B cell (primary cell): ENCODE measurements at regions not wholly inside any gene's neighbourhood (a gene's known extent, or its start where the extent isn't known, plus 50 kb on each side); places are given as distances from the start of the nearest gene placed in this dataset.

ENCODE experiments used
- ATAC-seq: fragments of 200-7000 bp; cut with Tn5 transposase; one replicate; pipeline ENCODE4 v1.10.0; 2021; ENCODE audit warnings: low read depth, mild to moderate bottlenecking, moderate number of reproducible peaks, moderate library complexity
- CTCF ChIA-PET: fragments of 350-600 bp; sonication (Branson Sonifier 250); formaldehyde crosslinking; loops from one replicate; lab custom pipeline; 2021; ENCODE audit warnings: antibody characterized with exemption, inconsistent platforms; lab: Charles Lee
- POLR2A ChIA-PET: fragments of 350-600 bp; sonication (Branson Sonifier 250); formaldehyde crosslinking; loops from one replicate; lab custom pipeline; 2021; ENCODE audit warnings: antibody characterized with exemption; lab: Charles Lee
- DNase-seq: peaks from one replicate; pipeline ENCODE4 v3.0.0; 2013
- H2AFZ ChIP-seq: 2 replicates; pipeline ENCODE4 v1.6.1; 2012; ENCODE audit warnings: mild to moderate bottlenecking, low read depth, low read length; ENCODE audit not compliant: insufficient read depth, poor library complexity, severe bottlenecking
- H3K27ac ChIP-seq, 2 donors: 1 replicate in 1 of 2; 2 replicates in 1 of 2; pipeline ENCODE4 v1.5.1; 2012 to 2013; ENCODE audit warnings: low read length in 2 of 2, mild to moderate bottlenecking in 2 of 2, moderate library complexity in 1 of 2
- H3K27me3 ChIP-seq, 4 experiments: fragments of 200-600 bp in 1 of 4; sonication (generic) in 1 of 4; replicated peaks in 1 of 4; 1 replicate in 2 of 4; 2 replicates in 2 of 4; pipeline versions ENCODE4 v1.6.1 to v1.7.0; 2013 to 2016; ENCODE audit warnings: low read length in 3 of 4, mild to moderate bottlenecking in 2 of 4, mixed read lengths in 1 of 4, moderate library complexity in 1 of 4; ENCODE audit not compliant: insufficient read depth in 4 of 4, control insufficient read depth in 3 of 4; ENCODE audit errors: control extremely low read depth in 1 of 4
- H3K36me3 ChIP-seq, 2 experiments: replicated peaks in 1 of 2; 1 replicate in 1 of 2; 2 replicates in 1 of 2; pipeline versions ENCODE4 v1.6.1 to v1.7.1; 2013; ENCODE audit warnings: low read length in 1 of 2; ENCODE audit not compliant: insufficient read depth in 2 of 2, control insufficient read depth in 1 of 2; ENCODE audit errors: control extremely low read depth in 1 of 2, extremely low read depth in 1 of 2
- H3K4me1 ChIP-seq, 2 donors: fragments of 200-600 bp in 1 of 2; sonication (generic) in 1 of 2; 1 replicate in 1 of 2; 2 replicates in 1 of 2; pipeline versions ENCODE4 v1.5.1 to v1.6.1; 2013 to 2017; ENCODE audit warnings: low read length in 2 of 2; ENCODE audit not compliant: control insufficient read depth in 2 of 2, insufficient read depth in 2 of 2
- H3K4me2 ChIP-seq: replicated peaks from 2 replicates; pipeline ENCODE3; 2012; ENCODE audit warnings: mild to moderate bottlenecking, low read depth, low read length; ENCODE audit not compliant: poor library complexity, severe bottlenecking
- H3K4me3 ChIP-seq, 5 experiments: fragments of 200-600 bp in 1 of 5; sonication (generic) in 1 of 5; 1 replicate in 3 of 5; 2 replicates in 2 of 5; pipeline versions ENCODE4 v1.5.1 to v1.7.0; 2011 to 2016; ENCODE audit warnings: low read length in 4 of 5, mild to moderate bottlenecking in 4 of 5, low read depth in 2 of 5, control low read depth in 1 of 5, moderate library complexity in 1 of 5; ENCODE audit not compliant: insufficient read depth in 1 of 5; ENCODE audit errors: control extremely low read depth in 1 of 5, extremely low read depth in 1 of 5
- H3K79me2 ChIP-seq: fragments of 200-600 bp; sonication (generic); one replicate; pipeline ENCODE4 v1.6.0; 2016; ENCODE audit warnings: low read length; ENCODE audit not compliant: control insufficient read depth, insufficient read depth
- H3K9ac ChIP-seq: fragments of 200-600 bp; sonication (generic); 2 replicates; pipeline ENCODE4 v1.6.1; 2017; ENCODE audit warnings: mild to moderate bottlenecking, low read length, moderate library complexity
- H3K9me3 ChIP-seq, 3 donors: one replicate each; pipeline versions ENCODE4 v1.6.1 to v1.7.1; 2013; ENCODE audit warnings: low read length in 2 of 3; ENCODE audit not compliant: control insufficient read depth in 2 of 3, insufficient read depth in 1 of 3; ENCODE audit errors: control extremely low read depth in 1 of 3
- H4K20me1 ChIP-seq: 2 replicates; pipeline ENCODE4 v1.6.0; 2012; ENCODE audit warnings: mild to moderate bottlenecking, low read length; ENCODE audit not compliant: insufficient read depth, control insufficient read depth, poor library complexity, severe bottlenecking
- H3K27ac Mint-ChIP-seq: one replicate; pipeline ENCODE4 v1.8.0; 2021; ENCODE audit warnings: mixed read lengths
- H3K27me3 Mint-ChIP-seq: one replicate; pipeline ENCODE4 v1.8.0; 2021; ENCODE audit warnings: mixed read lengths
- H3K4me1 Mint-ChIP-seq: one replicate; pipeline ENCODE4 v1.8.0; 2021; ENCODE audit warnings: mixed read lengths
- H3K4me3 Mint-ChIP-seq: one replicate; pipeline ENCODE4 v1.8.0; 2021; ENCODE audit warnings: mixed read lengths
- H3K9me3 Mint-ChIP-seq: one replicate; pipeline ENCODE4 v1.8.0; 2022; ENCODE audit warnings: mixed read lengths; ENCODE audit not compliant: insufficient read depth
- EZH2 ChIP-seq: IDR thresholded peaks from 2 replicates; pipeline ENCODE4 v1.6.1; 2012; ENCODE audit warnings: borderline replicate concordance, low read depth, mild to moderate bottlenecking, moderate library complexity, low read length; ENCODE audit not compliant: insufficient read depth, poor library complexity, severe bottlenecking
- WGBS: methylation state at CpG from one replicate; pipeline ENCODE4 v1.1.5; 2013; ENCODE audit warnings: missing lambda C conversion rate; ENCODE audit not compliant: insufficient coverage; 5-methylcytosine and 5-hydroxymethylcytosine counted together
- intact Hi-C: fragments of 100-400 bp; cut with micrococcal nuclease; formaldehyde crosslinking; loops from one replicate; pipeline ENCODE4 v1.10.0; 2022
- TF ChIP-seq, protein P1 (sequence below): fragments of 200-600 bp; IDR thresholded peaks from one replicate; pipeline ENCODE4 v1.8.0; 2022; ENCODE audit warnings: antibody characterized with exemption, mild to moderate bottlenecking

- H3K4me1 Mint-ChIP-seq, result no peaks in the 10 kb centered on the region
- H3K27ac Mint-ChIP-seq, result no peak overlapping the region
- no peak overlapping the region for H3K27ac ChIP-seq
- no peak overlapping the region for H3K4me3 Mint-ChIP-seq
- H3K4me3 ChIP-seq, result no peak overlapping the region
- H3K79me2 ChIP-seq, result no peaks in the 10 kb centered on the region
- intact Hi-C loops, result no loop called here
- no peak overlapping the region for H3K9ac ChIP-seq
- no peaks in the 10 kb centered on the region for H3K27me3 ChIP-seq
- ATAC-seq (no peak), DNase-seq (no peak)
- H3K27me3 Mint-ChIP-seq, result peaks cover 7% of the 10 kb centered on the region
- no peaks in the 10 kb centered on the region for H4K20me1 ChIP-seq
- peaks cover 12% of the 10 kb centered on the region for H3K9me3 Mint-ChIP-seq
- no peaks in the 10 kb centered on the region for H3K36me3 ChIP-seq
- peaks cover 2 to 9% (median 8%) of the 10 kb centered on the region in 3 donors for H3K9me3 ChIP-seq
- ChIA-PET CTCF (no interaction called here), POLR2A (no interaction called here)
- no peak overlapping the region for H2AFZ ChIP-seq
- 100% methylated on average over 4 of the region's 4 CpGs for WGBS
- H3K4me2 ChIP-seq, result no peak overlapping the region
- no peak for TF ChIP-seq EZH2
- no peaks in the 10 kb centered on the region for H3K4me1 ChIP-seq
Observed at GRCh38 chr2:45205480-45205879, 196.2 kb upstream of the SIX2 start.

DNA sequence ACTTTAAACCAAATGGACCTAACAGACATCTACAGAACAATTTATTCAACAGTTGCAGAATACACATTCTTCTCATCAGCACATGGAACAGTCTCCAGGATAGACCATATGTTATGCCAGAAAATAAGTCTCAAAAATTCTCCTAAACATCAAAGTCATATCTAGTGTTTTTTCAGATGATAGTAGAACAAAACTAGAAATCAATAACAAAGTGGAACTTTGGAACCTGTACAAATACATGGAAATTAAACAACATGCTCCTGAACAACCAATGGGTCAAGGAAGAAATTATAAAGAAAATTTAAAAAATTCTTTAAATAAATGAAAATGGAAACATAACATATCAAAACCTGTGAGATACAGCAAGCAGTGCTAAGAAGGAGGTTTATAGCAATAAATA lies 194.1 kb upstream of the SIX2 start:
- no peak overlapping the region for H3K27ac Mint-ChIP-seq
- H3K4me2 ChIP-seq, result no peak overlapping the region

More for the DNA sequence above, 194.1 kb upstream of the SIX2 start:
- Histone ChIP-seq H3K9me3 (peaks cover 2 to 9% (median 8%) of the 10 kb centered on the region in 3 donors), H3K36me3 (no peaks in the 10 kb centered on the region), H2AFZ (no peak overlapping the region), H3K9ac (no peak overlapping the region), H4K20me1 (no peaks in the 10 kb centered on the region), H3K27ac (no peak overlapping the region), H3K4me3 (no peak overlapping the region), H3K4me1 (no peaks in the 10 kb centered on the region), H3K79me2 (no peaks in the 10 kb centered on the region), H3K27me3 (no peaks in the 10 kb centered on the region)
- Mint-ChIP-seq H3K9me3 (peaks cover 12% of the 10 kb centered on the region), H3K4me1 (no peaks in the 10 kb centered on the region), H3K27me3 (peaks cover 7% of the 10 kb centered on the region), H3K4me3 (no peak overlapping the region)
- TF ChIP-seq, protein P1, sequence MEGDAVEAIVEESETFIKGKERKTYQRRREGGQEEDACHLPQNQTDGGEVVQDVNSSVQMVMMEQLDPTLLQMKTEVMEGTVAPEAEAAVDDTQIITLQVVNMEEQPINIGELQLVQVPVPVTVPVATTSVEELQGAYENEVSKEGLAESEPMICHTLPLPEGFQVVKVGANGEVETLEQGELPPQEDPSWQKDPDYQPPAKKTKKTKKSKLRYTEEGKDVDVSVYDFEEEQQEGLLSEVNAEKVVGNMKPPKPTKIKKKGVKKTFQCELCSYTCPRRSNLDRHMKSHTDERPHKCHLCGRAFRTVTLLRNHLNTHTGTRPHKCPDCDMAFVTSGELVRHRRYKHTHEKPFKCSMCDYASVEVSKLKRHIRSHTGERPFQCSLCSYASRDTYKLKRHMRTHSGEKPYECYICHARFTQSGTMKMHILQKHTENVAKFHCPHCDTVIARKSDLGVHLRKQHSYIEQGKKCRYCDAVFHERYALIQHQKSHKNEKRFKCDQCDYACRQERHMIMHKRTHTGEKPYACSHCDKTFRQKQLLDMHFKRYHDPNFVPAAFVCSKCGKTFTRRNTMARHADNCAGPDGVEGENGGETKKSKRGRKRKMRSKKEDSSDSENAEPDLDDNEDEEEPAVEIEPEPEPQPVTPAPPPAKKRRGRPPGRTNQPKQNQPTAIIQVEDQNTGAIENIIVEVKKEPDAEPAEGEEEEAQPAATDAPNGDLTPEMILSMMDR, result no peak
- TF ChIP-seq EZH2, result no peak
- no peak for ATAC-seq
- ChIA-PET CTCF (no interaction called here), POLR2A (no interaction called here)
- no peak for DNase-seq
- intact Hi-C loops, result no loop called here
